GM12878 (cell line): ENCODE measurements at regions not wholly inside any gene's neighbourhood (a gene's known extent, or its start where the extent isn't known, plus 50 kb on each side); places are given as distances from the start of the nearest gene placed in this dataset.

Experiments
- CTCF ChIP-seq, 3 experiments: IDR thresholded peaks in 2 of 3; conservative IDR thresholded peaks in 1 of 3; 2 replicates each; pipeline ENCODE4 v1.5.1; 2011; ENCODE audit warnings: low read depth in 3 of 3, low read length in 3 of 3, mild to moderate bottlenecking in 3 of 3, control low read depth in 2 of 3, moderate library complexity in 2 of 3, inconsistent platforms in 1 of 3, mixed read lengths in 1 of 3; ENCODE audit not compliant: control insufficient read depth in 2 of 3, insufficient read depth in 1 of 3; ENCODE audit errors: extremely low read depth in 1 of 3
- E2F4 ChIP-seq: IDR thresholded peaks from 2 replicates; pipeline ENCODE4 v1.6.1; 2012; ENCODE audit warnings: low read depth, low read length, improper control_type of control experiment
- ELK1 ChIP-seq: IDR thresholded peaks from 2 replicates; pipeline ENCODE4 v1.6.1; 2012; ENCODE audit warnings: low read depth, low read length, improper control_type of control experiment
- EZH2 ChIP-seq: IDR thresholded peaks from 2 replicates; pipeline ENCODE4 v1.6.1; 2012; ENCODE audit warnings: low read depth, mild to moderate bottlenecking, control low read depth, inconsistent platforms, low read length, borderline replicate concordance; ENCODE audit not compliant: control insufficient read depth
- TAF1 ChIP-seq: IDR thresholded peaks from 2 replicates; pipeline ENCODE4 v1.6.1; 2011; ENCODE audit warnings: mild to moderate bottlenecking, low read depth, low read length, borderline replicate concordance
- YY1 ChIP-seq: IDR thresholded peaks from 2 replicates; pipeline ENCODE4 v1.6.1; 2011; ENCODE audit warnings: low read depth, mild to moderate bottlenecking, low read length

GRCh38 chr22:19626666-19627065, 87.6 kb upstream of the SEPTIN5 start:
- TF ChIP-seq EZH2 (no peak), TAF1 (no peak), ELK1 (no peak), E2F4 (no peak), YY1 (no peak), CTCF (IDR thresholded peaks at IDR 0.05 in 2 of 3, conservative IDR thresholded peaks at IDR 0.05 in 1 of 3; ENCODE audit: control insufficient read depth in 2 of 3, extremely low read depth in 1 of 3, insufficient read depth in 1 of 3, low read depth in 3 of 3, low read length in 3 of 3) (no peak)
